NCI-H128 (cell line): ENCODE measurements at regions not wholly inside any gene's neighbourhood (a gene's known extent, or its start where the extent isn't known, plus 50 kb on each side); places are given as distances from the start of the nearest gene placed in this dataset.

ENCODE experiments used
- DNase-seq: peaks from one replicate; lab custom pipeline; 2025; ENCODE audit not compliant: unreplicated experiment; lab: John Stamatoyannopoulos, UW

DNA sequence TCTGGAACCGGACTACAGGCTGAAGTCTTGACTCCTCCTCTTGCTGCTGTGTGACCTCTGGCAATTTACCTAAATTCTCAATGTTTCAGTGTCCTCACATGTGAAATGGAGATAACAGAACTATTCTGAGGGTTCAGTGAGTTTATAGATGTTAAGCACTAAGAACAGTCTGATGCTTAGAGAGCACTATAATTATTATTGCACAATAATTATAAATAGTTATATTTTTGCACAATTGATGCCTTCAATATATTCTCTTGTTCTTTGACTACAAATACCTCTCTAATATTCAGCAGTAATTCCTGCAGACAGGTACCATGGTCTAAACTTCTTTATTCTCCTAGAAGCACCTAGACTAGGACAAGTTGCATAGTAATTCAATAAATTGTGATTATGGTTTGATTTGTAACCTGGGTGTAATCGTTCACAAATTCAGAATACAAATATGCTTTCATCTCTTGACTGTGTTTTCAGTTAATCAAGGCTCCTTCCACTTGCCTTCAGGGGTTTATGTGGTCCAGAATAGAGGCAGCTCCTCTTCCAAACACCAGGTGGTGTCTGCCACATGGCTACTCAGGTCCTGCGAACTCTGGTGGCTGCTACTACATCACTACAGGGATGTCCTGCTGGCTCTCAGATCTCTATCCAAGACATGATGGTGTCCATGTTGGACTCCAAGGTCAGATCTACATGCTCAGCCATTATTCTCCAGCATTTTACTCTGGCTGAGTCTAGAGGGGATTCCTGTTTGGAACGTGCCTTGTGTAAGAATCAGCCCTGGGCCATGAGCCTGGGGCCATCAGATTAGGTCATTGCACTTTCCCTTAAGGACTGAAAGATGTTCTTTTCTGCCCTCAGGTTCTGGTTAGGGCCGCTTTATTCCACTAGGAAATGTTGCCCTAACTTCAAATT lies 103.4 kb downstream of the QRFPR start:
- DNase-seq = no peak

DNA sequence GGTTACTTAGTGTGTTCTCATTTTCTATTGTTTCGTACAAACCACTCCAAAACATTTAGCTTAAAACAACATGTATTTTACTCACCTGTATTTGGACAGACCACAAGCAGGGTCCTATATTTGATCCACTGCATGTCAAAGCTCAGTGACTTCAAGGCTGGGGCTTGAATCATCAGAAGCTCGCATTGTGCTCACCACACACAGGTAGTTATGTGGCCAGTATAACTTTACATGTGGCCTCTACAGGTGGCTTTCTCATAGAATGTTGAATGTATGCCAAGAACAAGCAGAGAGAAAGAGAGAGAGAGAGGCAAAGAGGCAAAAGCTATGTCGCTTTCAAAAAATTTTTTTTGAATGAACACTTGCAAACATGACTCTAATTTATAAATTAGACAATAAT lies 107.6 kb downstream of the QRFPR start:
- no peak for DNase-seq

DNA sequence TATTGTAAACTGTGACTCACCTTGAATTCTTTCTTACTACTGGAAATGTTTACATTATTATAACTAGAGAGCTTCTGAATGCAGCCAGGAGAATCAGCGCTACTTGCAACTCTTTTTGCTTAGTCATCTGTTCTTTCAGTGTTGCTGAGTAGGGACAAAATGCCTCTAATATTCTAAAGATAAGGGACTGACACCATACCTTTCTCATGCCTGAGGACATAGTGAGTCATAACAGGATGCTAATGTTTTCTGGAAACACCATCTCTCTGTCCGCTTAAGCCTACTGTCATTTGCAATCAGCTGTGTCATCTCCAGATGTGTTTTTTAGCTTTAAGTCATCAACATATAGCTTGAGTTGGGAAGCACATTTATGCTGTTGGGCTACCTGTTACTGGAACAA lies 108.3 kb downstream of the QRFPR start:
- no peak for DNase-seq

DNA sequence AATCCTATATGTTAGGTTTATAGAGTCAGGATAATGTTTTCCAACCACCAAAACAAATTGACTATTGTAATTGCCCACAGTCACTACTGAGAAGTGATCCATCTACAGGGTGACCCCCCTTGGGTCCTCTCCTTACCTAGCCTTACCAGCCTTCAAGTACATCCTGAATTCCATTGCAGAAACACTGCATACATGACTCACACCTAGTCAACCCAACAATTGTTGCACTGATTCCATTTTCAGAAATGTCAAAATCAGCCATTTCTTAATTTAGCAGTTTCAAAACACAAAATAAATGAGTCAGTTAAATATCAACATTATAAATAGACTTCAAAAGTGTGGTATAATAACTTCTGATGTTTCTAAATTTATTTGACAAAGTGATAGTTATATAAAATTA lies 106.3 kb upstream of the TNIP3 start:
- no peak for DNase-seq

DNA sequence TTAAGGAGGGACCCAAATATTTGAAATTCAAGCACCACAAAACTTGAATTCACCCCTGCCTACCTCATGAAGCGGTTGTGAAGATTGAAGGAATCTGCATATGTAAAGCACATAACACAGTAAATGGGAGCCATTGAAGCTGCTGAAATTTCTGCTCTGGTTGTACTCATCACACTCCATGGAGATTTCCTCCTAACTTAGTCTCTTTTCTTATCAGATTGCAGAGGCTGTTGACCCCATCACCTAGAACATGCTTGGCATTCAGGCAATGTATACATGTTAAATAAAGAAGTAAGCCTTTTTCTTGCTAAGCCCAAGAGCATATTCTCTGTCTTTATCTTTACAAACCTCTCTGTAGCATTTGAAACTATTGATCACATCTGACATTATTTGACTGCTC lies 104.9 kb upstream of the TNIP3 start:
- no peak for DNase-seq

DNA sequence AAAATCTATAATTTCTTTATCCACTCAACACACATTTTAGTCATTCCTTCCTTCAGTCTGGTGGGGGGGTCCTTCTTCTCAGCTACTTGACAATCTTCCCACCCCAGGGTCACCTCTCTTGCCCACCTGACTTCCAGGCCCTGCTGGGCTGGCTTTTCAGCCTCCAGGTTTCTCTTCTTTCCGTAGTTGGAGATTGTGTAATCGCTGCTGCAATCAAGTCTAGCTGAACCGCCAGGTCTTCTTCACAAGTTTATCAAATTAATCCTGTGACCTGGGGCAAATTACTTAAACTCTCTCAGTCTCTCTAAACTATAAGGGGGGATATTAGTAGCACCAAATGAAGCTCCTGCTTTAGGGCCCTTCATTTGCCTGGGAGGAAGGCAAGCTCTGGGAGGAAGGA lies 102.9 kb upstream of the TNIP3 start:
- no peak for DNase-seq

DNA sequence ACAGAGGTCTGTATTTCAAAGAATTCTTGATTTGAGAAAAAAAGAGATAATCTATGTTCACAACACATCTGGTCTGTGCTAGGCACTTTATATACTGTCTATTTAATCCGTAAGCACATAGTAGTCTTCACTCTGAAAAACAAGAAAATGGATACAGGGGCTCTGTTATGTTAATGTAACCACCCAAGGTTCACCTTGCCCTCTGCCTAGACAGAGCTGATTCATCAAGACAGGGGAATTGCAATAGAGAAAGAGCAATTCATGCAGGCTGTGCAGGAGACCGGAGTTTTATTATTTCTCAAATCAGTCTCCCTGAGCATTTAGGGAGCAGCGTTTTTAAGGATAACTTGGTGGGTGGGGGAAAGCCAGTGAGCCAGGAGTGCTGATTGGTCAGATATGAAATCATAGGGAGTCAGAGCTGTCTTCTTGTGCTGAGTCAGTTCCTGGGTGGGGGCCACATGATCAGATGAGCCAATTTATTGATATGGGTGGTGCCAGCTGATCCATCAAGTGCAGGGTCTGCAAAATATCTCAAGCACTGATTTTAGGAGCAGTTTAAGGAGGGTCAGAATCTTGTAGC lies 92.9 kb upstream of the TNIP3 start:
- DNase-seq = no peak

DNA sequence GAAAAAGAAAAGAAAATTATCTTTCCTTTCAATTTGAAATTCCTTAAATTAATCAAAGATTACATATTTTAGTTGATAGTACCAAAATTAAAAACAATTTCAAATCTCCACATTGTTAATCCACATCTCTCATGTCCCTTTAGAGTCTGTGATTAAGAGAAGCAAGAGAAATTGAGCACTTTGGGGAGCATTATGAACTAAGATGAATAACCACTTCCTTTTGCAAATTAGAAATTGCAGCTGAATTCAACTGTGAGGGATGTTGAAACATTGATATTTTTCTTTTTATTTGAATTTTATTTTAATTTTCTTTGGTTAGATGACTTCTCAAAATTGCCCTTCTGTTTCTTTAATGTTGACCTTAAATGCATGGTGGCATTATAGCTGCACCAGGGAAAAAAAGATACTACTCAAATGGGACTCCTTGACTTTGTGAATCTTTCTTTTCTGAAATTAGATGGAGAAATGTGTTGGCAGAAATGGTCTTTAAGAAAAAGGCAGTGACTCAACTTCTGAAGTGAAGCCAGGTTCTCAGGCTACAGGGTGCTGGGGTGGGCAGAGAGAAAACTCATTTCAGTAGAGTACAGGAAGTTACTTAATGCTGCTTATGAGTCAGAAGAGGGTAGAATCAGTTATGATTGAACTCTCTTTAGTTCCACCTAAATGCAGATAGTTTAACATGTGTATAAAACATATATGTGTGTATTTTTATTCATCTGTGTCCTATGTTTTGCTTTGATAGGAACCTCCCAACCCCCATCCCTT lies 92.0 kb upstream of the TNIP3 start:
- no peak for DNase-seq

DNA sequence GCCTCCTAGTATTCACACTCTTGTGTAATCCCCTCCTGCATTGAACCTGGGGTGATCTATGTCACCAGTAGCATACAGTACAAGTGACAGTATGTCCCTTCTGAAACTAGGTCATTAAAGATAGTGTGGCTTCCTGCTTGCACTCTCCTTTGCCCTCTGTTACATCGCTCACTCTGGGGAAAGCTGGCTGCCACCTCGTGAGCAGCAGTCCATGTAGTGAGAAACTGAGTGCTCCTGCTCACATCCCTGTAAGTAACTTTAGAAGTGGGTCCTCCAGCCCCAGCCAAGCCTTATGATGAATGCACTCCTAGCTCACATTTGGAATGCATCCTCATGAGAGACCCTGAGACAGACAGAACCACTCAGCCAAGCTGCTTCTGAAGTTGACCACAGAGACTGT lies 89.8 kb upstream of the TNIP3 start:
- no peak for DNase-seq

DNA sequence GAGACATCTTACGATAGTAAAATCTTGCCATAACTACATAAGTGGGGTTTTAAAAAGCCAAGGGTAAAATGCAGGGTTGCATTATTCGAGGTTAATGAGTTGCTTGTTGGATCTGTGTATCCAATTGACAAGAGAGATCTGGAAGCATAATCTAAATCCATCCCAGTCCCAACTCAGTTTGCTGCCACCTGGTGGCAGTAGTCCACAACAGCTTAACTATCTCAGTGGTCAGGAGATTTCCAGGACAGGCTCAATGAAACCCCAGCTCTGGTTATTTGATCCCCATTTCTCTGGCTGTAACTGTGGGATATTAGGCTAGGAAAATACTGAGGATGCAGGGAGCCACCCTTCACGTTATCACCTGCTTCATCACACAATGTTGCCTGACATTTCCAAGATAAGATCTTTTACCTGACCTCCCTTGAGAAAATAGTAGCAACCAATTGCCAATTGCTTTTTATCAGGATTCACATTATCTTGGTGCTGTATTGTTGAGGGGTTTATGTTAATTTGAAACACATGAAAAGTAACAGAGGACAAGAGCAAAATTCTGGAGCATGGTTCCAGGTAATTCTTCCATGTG lies 88.2 kb upstream of the TNIP3 start:
- DNase-seq = peak; percentile 18

DNA sequence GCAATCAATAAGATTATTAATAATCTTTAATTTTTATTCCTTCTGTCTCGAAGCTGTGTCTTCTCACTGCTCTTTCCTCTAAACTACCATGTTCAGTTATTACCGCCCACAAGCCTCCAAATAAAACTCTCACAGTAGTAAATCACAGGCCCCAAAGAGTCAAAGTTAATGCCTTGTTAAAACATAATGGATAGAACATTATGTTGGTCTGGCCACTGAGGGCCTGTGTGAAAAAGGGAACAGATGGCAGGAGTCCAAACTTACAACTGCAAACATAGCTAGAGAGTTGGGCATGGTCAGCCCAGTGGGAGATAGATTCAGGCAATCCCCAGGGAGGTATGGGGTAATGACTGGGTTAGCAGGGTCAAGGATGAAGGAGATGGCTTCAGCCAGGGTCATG lies 84.6 kb upstream of the TNIP3 start:
- DNase-seq = no peak

DNA sequence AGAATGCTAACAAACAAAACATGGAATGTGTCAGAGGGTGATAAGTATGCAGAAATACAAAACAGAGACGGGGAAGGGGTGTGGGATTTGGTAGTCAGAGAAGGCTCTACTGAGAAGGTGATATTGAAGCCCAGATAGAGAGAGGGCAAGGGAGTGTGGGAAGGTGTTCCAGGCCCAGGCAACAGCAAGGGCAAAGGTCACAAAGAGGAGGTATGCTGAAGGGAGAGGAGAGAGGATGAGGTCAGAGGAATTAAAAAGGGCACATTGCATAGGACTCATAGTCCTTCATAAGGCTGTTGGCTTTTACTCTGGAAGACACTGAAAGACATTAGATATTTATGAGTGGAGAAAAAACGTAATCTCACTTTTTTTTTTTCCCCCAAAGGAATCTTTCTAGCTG lies 82.6 kb upstream of the TNIP3 start:
- DNase-seq = no peak

DNA sequence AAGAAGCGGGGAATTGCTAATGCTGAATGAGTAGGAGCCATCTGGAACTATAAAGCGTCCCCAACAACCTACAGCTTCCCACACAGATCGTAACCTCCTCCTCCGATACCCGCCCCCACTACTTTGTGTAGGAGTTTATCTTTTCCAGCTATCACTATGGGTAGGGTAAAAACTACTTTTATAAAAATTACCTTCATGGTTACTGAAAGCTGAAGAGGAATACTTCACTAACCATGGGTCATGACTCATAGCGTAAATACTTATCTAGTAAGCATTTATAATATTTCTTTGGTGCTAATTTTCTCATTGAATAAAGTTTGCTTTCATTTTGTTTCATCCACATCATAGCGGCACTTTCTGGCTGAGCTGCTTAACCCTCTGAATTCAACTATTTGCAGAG lies 79.4 kb upstream of the TNIP3 start:
- DNase-seq = no peak

DNA sequence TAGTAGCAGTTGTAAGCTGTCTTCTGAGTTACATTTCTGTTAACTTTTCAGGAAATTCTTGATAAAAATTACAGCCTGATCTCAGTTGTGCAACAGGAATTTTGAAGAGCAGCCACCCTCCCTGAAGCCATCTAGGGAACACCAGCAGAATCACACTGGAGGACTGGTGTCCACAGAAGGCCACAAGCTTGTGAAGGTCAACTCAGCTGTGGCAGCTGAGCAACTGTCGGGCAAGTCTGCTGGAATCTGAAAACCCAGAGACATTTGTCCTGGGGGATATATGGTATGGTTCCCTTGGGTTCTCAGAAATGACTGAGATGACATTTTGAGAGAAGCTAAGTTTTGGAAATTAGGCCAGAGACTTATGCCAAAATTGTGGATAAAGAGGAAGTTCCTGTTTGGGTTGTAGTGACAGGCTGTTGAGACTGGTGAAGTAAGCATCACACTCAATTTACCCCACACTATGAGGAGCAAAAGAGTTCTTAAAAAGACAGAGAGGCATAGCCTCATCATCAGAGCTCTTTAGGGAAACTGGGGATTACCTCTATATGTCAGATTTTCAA lies 78.1 kb upstream of the TNIP3 start:
- no peak for DNase-seq

DNA sequence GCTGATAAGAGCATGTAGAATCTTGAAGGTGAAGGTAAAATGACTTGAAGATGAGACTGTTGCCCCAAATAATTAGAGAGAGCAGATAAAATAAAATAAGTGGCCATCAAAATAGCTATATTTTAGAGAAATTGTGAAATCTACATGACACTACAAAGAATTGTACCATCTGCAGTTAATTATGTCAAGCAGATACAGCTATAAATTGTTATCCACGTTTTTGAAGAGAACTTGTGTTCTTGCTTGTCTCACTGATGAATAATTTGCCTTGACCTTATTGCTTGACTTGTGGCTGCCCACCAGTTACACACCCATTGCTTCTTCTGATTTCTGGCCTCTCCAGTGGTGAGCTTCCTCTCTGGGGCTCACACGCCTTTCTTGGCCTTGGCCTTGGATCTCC lies 75.8 kb upstream of the TNIP3 start:
- no peak for DNase-seq

DNA sequence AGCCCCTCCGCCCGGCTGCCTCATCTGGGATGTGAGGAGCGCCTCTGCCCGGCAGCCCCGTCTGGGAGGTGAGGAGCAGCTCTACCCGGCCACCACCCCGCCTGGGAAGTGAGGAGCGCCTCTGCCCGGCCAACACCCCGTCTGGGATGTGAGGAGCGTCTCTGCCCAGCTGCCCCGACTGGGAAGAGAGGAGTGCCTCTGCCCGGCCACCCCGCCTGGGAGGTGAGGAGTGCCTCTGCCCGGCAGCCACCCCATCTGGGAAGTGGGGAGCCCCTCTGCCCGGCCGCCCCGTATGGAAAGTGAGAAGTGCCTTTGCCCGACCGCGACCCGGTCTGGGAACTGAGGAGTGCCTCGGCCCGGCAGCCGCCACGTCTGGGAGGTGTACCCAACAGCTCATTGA lies 74.3 kb upstream of the TNIP3 start:
- no peak for DNase-seq

DNA sequence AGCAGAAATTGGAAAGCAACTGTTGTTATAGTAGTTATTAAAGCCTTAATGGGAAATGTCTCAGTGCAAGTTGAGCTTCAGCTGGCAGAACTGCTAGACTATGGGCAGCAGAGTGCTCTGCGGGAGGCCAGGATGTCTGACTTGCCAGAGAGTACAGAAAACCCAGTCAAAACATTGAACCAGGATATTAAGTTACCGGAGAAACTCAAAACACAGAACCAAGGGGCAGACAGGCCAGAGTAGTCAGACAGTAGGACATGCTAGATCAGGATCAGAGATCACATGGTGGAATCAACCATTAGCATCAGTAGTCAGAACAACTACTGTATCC lies 72.9 kb upstream of the TNIP3 start:
- DNase-seq = no peak

DNA sequence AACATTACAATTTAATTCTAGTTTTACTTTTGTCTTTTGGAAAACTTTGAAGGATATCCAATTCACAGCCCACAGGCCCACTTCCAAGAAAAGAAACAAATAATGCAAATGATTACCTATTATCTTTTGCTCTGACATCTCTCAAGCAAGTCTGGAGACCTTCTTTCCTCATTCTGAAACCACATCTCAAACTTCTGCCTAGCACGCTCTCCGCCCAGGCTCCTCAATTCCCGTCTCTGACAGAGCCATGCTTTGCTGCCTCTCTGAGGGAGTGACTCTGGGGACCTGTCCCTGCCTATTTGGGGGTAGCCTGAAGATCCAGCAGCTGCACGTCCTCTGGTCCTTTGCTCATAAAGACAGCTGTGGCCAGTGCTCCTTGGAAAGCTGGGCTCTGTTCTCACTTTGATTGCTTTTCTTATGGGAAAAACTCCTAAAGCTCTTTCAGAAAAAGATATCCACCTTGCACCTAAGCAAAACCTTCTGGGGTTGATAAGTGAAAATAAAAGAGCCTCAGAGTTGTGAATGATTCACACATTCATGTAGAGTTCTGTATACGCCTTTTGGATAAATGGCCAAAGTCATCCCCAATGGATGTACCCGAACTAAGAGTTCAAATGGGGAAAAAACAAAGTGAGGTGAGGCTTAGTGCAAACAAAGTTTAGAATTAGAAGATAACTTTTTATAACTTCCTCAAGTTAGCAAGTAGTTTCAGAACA lies 72.4 kb upstream of the TNIP3 start:
- no peak for DNase-seq

DNA sequence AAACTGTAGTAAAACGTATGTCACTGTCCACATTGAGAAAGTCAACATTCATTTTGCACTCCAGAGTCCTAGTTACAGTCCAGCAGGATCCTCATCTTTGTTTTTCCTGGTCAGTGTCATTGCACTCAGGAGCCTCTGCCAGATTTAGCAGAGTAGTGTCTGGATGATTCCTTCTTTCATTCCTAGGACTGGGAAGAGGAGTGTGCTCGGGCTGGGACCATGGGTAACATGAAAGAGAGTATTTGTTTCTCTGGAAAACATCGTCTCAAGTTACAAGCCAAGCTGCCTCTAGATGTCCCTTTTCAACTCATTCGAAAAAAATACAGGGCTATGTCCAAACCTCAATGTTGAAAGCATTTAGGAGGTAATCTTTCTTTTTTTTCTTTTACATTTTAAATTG lies 69.9 kb upstream of the TNIP3 start:
- DNase-seq = no peak

DNA sequence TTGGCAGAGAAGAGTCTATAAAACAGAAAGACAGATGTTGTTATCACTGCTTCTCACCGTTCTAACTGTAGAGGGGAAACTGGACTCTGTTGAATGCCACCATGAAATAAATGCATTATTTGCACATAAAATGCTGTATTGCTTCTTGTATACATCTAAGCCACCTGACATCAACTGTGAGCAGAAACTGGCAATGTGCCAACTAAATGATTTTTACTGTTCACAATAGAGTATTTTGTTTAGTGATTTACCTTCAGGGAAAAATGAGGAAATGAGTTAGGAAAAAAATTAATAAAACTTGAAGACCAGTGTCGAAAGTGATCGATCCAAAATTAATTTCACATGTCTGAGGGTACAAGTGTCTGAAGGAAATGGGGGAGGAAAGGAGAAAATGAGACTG lies 65.9 kb upstream of the TNIP3 start:
- no peak for DNase-seq

DNA sequence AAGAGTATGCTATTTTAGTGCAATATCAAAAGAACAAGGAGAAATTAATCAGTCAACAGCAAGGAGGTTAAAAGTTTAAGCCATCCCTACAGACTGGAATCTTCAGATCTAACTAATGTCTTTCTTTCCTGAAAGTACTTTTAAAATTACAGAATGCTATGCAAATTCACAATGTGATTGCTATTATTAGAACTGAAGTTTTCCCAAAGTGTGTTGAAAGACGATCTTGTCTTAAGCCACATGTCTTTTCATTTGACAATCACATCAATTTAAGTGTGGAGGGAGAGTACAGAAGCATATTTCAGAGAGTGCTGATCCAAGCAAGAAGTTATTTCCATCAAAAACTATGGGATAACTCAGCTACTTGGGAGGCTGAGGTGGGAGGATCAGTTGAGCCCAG lies 64.7 kb upstream of the TNIP3 start:
- DNase-seq = no peak
